ENCODE measurements at regions not wholly inside any gene's neighbourhood (a gene's known extent, or its start where the extent isn't known, plus 50 kb on each side); places are given as distances from the start of the nearest gene placed in this dataset.
"Not testable (repeated sequence)": the region's sequence is repeated elsewhere in the genome, so short reads cannot be mapped to it uniquely, and the experiment has no call there.

DNA sequence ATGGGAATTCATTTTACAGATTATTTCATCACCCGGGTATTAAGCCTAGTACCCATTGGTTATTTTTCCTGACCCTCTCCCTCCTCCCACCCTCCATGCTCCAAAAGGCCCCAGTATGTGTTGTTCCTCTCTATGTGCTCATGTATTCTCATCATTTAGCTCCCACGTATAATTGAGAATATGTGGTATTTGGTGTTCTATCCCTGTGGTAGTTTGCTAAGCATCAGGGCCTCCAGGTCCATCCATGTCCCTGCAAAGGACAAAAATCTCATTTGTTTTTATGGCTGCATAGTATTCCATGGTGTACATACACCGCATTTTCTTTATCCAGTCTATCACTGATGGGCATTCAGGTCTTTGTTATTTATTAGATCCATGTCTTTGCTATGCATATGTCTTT is 894.1 kb upstream of the MIR17HG start:
- no peak overlapping the region for H3K4me3 ChIP-seq (ENCODE audit: low read length)
- no peak for DNase-seq (ENCODE audit: low read depth, low spot score)

DNA sequence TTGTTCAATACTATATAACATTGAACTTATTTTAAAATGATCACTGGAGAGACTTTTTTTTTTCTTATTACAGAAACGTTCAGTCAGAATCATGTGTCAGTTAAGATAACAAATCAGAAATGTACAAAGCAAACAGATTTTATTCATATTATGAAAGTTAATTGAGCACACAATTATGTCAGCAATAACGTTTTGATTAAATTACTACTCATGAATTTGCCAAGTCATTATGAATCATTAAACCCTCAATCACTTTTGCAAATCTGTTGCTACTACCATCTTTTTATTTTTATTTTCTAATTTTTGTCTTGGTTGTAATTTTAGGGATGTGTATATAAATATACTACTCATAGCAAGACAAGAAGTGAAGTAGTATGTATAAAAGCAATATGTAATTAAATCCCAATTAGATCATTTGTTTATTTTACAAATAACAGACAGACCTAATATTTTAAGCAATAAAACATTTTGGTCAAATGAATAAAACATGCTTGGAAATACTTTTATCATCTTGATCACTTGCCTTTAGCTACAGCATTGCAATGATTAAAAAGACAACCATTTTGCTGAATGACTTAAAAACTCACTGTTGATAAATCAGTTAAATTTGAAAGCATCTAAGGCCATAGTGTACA is 893.4 kb upstream of the MIR17HG start:
- H3K4me3 ChIP-seq (ENCODE audit: low read length), result no peak overlapping the region
- DNase-seq (ENCODE audit: low read depth, low spot score), result no peak

DNA sequence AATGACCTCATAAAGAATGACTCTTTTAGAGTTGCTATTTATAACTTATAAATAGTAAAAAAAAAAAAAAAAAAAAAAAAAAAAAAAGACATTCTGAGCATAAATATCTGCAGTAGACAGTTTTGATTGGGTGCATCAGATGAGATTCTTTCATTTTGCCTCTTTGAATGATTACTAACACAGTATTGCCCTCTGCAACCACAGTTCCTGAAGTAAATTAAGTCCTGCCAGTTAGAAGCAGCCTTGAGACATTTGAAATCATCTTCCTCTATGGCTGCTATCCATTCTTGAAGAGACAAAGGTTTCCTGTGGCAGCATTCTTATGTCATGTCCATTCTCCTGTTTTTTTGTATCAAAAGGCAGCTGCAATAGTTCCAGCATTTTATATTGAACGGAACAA is 892.4 kb upstream of the MIR17HG start:
- no peak for DNase-seq (ENCODE audit: low read depth, low spot score)
- H3K4me3 ChIP-seq (ENCODE audit: low read length), result no peak overlapping the region

DNA sequence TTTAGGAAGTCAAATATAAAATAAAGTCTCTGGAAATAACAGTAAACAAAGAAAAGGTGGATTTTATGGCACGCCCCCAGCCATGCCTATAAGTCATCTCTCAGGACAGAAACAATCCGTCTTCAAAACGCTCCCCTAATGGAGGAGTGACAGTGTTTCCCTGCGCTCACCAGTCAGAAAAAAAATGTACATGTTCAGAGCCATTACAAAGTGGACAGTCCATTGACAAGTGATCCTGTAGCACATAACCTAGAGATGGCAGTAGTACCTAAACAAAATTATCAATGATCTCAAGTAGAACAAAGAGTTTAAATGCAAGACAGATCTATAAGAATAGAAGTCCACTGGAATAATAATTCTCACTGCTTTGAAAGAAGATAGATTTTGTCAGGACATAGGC is 891.7 kb upstream of the MIR17HG start:
- DNase-seq (ENCODE audit: low read depth, low spot score), result no peak
- no peak overlapping the region for H3K4me3 ChIP-seq (ENCODE audit: low read length)

DNA sequence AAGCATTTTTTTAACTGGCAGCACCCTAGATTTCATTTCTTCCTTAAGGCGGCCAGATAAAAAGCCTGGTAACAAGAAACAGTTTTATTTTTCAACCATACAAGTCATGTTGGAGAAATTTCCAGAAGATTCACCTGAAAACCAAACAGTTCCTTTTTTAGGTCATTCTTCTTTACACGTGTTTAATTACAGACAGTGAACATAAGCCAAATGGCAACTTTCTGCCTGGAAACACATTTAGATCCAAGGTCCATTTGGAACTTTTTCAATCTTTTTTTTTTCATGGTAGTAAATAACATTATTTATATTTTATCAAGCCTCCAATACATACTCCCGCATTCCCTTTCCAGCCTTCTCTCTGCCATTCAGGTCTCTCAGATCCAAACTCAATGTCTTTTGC is 886.1 kb upstream of the MIR17HG start:
- no peak overlapping the region for H3K4me3 ChIP-seq (ENCODE audit: low read length)
- DNase-seq (ENCODE audit: low read depth, low spot score), result no peak

DNA sequence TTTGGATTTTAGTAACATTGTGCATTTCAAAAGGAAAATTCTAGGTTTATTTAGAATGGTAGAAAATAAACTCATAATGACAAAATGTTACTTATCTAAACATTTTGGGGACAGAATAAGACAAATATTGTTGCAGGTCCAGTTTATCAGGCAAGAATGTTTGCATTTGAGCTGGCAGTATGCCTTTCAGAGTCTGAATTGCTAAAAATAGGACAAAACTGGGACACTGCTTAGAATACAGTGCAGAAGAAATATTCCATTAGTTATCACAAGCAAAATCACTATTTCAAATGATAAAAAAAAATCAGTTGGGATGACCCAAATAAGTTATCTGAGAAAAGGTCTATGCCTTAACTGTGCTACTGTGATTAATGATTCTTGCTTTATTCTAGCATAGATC is 870.3 kb upstream of the MIR17HG start:
- no peak overlapping the region for H3K4me3 ChIP-seq (ENCODE audit: low read length)
- no peak for DNase-seq (ENCODE audit: low read depth, low spot score)

DNA sequence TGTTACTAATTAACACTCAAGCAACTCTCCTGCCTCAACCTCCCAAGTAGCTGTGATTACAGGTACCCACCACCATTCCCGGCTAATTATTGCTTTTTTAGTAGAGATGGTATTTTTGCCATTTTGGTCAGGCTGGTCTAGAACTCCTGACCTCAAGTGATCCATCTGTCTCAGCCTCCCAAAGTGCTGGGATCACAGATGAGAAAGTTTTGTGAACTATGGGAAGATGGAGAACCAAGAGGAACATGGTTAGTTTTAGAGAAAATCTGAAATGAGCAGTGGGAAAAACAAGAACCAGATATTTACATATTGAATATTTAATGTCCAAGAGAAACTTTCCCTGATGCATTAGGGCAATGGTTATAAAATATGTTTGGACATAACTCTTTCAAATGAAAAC is 863.6 kb upstream of the MIR17HG start:
- DNase-seq (ENCODE audit: low read depth, low spot score), result no peak
- no peak overlapping the region for H3K4me3 ChIP-seq (ENCODE audit: low read length)

DNA sequence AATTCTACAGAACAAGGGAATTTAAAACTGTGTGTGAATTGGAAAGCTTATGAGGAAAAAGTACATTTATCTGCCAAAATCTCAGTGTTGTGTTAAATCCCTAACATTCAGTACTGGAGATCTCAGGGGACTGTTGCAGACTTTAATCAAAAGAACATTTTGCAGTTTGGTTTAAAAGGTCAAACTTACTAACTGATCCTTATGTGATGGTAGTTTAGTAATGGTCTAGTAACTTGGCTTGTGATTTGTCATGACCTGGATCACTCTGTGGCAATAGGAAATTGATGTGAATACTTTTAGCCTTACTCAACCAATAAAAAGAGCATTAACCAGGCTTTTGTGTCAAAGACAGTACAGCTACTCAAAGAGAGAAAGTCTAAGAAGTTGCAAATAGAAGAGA is 862.1 kb upstream of the MIR17HG start:
- DNase-seq (ENCODE audit: low read depth, low spot score), result no peak
- H3K4me3 ChIP-seq (ENCODE audit: low read length), result no peak overlapping the region

DNA sequence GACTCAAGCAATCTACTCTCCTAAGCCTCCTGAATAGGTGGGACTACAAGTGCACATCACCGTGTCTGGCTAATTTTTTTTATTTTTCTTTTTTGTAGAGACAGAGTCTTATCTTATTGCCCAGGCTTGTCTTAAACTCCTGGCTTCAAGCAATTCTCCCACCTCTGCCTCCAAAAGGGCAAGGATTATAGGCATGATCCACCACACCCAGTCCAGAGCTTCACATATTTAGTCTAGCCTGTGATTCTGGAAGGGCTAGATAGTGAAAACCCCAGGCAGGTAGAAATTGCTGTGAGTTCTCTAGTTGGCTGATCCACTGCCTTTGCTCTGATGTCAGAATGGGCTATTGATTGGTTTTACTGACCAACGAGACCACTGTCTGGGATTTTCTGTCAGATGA is 854.6 kb upstream of the MIR17HG start:
- H3K4me3 ChIP-seq (ENCODE audit: low read length), result no peak overlapping the region
- DNase-seq (ENCODE audit: low read depth, low spot score), result no peak

DNA sequence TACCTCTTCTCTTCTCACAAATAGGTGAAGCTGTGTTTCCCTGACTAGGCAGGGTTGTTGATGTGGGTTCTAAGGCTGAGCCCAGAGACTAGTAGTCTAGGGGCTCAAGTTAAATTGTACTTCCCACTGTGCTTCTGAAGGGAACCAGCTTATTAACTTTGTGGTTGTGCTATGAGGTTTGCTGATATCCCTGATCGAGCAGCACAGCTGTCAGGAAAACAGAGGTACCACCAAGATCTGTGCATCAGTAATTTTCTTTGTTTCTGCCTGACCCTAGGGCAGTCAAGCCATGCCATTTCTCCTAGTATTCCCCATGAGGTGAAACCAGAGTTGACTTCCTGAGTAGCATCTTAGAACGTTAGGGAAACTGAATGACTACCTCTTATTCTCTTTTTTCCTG is 853.8 kb upstream of the MIR17HG start:
- no peak for DNase-seq (ENCODE audit: low read depth, low spot score)
- H3K4me3 ChIP-seq (ENCODE audit: low read length), result no peak overlapping the region

DNA sequence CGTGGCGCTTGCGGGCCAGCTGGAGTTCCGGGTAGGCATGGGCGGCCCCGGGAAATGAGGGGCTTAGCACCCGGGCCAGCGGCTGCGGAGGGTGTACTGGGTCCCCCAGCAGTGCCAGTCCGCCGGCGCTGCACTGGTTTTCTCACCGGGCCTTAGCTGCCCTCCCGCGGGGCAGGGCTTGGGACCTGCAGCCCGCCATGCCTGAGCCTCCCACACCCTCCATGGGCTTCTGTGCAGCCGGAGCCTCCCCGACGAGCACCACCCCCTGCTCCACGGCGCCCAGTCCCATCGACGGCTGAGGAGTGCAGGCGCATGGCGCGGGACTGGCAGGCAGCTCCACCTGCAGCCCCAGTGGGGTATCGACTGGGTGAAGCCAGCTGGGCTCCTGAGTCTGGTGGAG is 852.6 kb upstream of the MIR17HG start:
- not testable (repeated sequence) for H3K4me3 ChIP-seq (ENCODE audit: low read length)

DNA sequence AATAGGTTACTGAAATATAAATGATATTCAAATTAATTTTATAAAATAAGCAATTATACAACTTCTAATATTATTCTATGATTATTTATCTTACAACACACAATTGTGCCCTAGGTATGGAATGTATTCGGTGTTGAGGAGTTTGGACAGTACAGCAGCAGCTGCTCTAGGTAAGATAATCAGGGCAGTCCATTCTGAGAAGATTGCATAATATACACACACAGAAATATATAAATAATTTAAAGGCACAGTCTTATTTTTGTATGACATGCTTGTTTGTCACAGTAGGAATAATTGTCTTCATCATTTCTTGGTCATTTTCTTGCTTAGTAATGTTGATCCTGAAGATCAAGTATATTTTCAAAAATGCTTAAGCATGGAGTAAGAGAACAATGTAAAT is 849.4 kb upstream of the MIR17HG start:
- no peak overlapping the region for H3K4me3 ChIP-seq (ENCODE audit: low read length)
- DNase-seq (ENCODE audit: low read depth, low spot score), result no peak

More for the DNA sequence above, 852.6 kb upstream of the MIR17HG start:
- not testable (repeated sequence) for DNase-seq (ENCODE audit: low read depth, low spot score)

DNA sequence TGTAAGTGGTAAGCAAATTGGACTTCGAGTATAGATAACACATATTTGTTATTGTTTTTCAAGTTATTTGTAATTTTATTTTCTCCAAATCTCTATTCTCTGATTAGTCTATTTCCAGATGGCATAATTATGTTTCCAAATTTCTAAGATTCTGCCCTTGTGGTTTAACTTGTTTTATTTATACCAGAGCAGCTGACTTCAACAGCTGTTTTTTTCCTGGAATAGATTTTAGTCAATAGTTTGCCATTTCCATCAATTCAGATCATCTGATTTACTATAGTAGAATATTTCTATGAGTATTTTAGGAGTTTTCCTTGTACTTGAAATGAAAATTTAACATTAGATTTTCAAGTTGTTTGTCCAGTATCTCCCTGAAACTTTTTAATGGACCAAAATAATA is 848.7 kb upstream of the MIR17HG start:
- no peak for DNase-seq (ENCODE audit: low read depth, low spot score)

DNA sequence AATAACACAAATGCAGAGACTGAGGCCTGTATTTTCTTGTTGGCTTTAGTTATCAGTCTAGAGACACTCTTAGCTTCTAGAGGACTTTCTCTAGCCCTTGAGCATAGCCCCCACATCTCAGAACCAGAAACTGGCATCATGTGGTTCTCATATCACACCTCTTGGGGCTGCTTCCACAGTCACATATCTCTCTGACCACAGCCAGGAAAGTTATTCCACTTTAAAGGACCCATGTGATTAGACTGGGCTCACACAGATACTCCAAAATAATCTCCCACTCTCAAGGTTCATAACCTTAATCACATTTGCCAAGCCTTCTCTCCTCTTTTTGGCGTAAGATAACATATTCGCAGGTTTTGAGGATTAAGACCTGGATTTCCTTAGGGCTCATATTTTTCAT is 846.9 kb upstream of the MIR17HG start:
- no peak for DNase-seq (ENCODE audit: low read depth, low spot score)
- H3K4me3 ChIP-seq (ENCODE audit: low read length), result no peak overlapping the region

More for the DNA sequence above, 848.7 kb upstream of the MIR17HG start:
- no peak overlapping the region for H3K4me3 ChIP-seq (ENCODE audit: low read length)

DNA sequence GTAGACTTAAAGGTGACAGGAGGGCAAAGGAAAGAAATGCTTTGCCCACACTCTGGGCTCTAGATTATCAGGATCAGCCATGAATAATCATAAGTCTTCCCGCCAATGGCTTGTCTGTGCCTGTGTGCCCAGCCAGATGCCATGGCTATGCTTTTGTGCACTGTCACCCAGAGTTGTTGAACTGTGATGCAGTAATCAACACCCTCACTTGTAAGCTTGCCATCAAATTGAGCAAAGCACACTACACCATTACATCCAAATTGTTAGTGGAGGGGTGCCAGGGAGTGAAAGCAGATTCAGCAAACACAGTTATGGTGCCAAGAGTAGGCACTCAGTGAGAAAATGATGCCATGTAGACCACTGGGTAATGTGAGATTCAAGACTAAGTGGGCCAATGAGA is 845.3 kb upstream of the MIR17HG start:
- DNase-seq (ENCODE audit: low read depth, low spot score), result no peak
- H3K4me3 ChIP-seq (ENCODE audit: low read length), result no peak overlapping the region

DNA sequence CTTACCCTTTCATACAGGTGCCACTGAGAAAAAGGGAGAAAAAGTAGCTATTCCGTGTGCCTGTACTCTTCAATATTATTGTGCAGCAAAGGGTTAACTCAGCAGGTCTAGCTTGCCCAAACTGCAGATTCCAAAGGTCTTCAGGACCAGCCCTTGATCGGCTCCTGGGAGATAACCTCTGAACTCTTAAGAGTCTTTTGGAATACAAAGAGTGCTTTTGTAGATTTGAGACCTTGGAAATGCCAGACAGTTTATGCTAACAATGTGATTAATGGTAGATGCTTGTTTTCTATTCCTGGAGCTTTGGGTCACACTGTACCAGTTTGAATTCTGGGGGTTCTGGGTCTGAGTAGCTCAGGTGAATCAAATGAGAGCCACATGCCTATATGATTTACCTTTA is 844.7 kb upstream of the MIR17HG start:
- no peak for DNase-seq (ENCODE audit: low read depth, low spot score)
- no peak overlapping the region for H3K4me3 ChIP-seq (ENCODE audit: low read length)

DNA sequence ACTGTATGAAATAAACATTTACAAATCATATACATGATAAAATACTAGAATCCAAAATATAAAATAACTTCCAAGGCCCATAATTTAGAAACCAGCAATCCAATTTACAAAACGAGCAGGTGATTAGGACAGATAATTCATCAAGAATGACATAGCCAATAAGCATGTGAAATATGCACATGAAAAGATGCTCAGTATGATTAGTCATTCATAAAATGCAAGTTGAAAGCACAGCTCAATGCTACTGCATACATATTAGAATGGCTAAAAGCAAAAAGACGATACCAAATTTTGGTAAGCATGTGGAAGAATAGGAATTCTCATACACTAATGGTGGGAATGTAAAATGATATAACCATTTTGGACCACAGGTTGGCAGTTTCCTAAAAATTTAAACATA is 837.2 kb upstream of the MIR17HG start:
- no peak for DNase-seq (ENCODE audit: low read depth, low spot score)
- no peak overlapping the region for H3K4me3 ChIP-seq (ENCODE audit: low read length)

DNA sequence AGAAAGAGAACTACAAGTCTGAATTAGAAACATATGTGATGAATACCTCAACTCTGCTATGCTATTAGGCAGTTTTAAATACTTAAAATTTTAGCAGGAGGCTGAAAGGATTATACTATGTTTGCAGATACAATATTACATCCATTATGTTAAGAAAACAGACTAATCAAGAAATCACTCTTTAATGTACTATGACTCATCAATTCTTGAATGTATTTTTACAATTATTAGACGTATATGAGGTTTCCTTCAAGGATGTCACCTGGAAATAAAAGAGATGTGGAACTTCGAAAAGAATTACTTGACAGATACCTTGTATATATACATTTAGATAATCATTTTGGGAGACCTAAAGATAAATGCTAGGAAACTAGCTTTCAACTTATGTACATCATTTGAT is 835.6 kb upstream of the MIR17HG start:
- no peak overlapping the region for H3K4me3 ChIP-seq (ENCODE audit: low read length)
- DNase-seq (ENCODE audit: low read depth, low spot score), result no peak

DNA sequence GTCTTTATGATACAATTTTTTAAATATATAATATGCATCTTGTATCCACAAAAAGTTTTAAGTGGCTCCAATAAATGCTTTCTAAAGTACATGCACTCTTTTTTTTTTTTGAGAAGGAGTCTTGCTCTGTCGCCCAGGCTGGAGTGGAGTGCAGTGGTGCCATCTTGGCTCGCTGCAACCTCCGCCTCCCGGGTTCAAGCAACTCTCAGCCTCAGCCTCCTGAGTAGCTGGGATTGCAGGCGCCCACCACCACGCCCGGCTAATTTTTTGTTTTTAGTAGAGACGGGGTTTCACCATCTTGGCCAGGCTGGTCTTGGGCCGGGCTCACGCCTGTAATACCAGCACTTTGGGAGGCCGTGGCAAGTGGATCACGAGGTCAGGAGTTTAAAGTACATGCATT is 832.8 kb upstream of the MIR17HG start:
- not testable (repeated sequence) for H3K4me3 ChIP-seq (ENCODE audit: low read length); DNase-seq (ENCODE audit: low read depth, low spot score)

DNA sequence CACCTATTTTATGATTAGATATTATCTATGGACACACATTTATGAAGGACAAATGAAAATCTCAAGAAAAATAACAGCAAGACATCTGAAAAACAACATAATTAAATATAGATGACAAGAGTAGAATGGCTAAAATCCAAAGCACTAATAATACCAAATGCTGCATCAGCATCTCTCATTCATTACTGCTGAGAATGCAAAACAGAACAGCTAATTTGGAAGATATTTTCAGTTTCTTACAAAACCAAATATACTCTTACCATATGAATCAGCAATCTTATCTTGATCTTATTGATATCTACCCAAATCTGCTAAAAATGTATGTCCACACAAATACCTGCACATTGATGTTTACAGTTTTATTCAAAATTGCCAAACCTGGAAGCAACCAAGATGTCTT is 829.1 kb upstream of the MIR17HG start:
- no peak for DNase-seq (ENCODE audit: low read depth, low spot score)
- H3K4me3 ChIP-seq (ENCODE audit: low read length), result no peak overlapping the region

DNA sequence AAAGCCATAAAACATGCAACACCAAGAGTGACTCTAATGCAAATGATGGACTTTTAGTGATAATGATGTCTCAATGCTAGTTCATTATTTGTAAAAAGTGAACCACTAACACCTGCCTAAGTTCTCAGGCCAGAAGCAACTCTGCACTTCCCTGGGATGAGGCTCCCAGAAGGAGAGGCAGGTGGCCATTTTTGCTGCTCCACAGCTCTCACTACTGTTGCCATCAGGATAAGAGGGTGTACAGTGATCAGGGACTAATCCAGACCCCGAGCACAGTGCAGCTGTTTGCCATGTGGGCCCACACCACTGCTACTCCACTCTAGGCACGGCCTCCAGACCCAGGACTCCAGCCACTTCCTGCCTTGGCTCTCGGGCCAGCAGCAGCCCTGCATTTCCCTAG is 828.3 kb upstream of the MIR17HG start:
- DNase-seq (ENCODE audit: low read depth, low spot score), result no peak
- H3K4me3 ChIP-seq (ENCODE audit: low read length), result no peak overlapping the region

DNA sequence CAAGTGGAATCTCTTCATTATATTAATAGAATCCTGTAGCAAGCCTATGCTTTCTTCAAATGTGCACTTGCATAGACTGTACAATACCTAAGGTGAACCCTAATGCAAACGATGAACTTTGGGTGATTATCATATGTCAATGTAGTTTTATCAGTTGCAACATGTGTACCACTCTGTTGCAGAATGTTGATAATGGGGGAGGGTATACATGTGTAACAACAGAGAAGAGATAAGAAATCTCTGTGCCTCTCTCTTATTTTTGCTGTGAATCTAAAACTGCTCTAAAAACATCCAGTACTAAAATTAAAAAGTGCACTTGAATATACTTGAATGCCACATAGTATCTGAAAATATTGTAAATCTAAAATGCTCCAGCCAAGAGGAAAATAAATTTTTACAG is 820.8 kb upstream of the MIR17HG start:
- H3K4me3 ChIP-seq (ENCODE audit: low read length), result no peak overlapping the region
- no peak for DNase-seq (ENCODE audit: low read depth, low spot score)

All from Jurkat, Clone E6-1 (cell line).